Myocyte (in vitro differentiated cells): ENCODE measurements at regions not wholly inside any gene's neighbourhood (a gene's known extent, or its start where the extent isn't known, plus 50 kb on each side); places are given as distances from the start of the nearest gene placed in this dataset.

ENCODE experiments used
- DNase-seq: peaks from one replicate; pipeline ENCODE4 v3.0.0-alpha.2; 2012; ENCODE audit warnings: low read depth

DNA sequence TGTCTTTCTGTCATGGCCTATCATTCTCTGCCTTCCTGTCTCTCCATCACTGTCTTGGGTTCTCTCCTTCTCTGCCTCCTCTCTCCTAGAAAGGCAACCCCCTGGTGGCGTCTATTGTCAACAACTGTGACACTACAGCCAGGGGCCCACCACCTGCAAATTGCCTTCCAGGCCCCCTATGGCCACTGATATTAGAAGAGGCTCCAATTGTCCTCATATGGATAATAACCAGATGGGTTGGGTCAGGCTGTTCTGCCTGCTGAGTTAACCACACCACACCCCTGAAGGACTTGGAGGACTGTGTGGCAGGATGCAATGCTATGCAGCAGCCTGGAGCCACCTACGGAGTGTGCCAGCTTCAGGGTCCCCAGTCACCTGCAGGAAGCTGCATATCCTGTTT, 665.0 kb downstream of the NTRK3 start:
- no peak for DNase-seq

DNA sequence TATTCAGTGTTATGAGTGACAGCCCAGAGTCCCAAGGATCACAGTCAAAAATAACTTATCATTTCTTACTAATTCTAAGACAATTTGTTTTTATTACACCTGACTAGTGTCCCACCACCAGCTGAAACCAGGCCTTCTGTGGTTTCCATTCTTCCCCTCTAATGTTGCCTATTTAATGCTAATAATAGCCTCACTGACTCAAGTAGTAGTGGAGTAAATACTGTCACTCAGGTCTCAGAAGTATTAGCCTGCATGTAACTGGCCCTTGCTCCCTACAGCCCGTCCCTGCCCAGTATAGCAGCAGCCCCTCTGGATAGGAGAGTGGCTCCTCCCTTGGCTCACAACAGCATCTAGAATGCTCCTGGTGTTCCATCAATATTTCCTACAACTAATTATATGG, 665.5 kb downstream of the NTRK3 start:
- peak; percentile 46 for DNase-seq

DNA sequence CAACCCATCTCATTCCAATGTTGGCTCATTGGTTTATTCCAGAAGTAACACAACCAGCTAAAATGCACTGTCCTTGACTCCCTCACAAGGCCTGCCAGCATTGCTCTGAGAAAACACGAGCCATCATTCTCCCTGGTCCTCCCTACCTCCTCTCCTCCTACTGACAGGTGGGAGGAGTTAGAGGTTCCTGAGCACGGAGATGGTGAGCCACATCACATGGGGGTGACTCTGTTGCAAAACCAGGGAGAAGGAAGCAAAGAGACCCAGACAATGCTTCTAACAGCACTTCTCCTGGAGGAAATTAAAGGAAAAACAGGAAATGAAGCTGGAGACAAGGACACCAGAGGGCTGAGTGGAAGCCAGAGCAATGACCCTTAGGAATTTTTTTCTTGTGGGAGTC, 667.4 kb downstream of the NTRK3 start:
- no peak for DNase-seq

DNA sequence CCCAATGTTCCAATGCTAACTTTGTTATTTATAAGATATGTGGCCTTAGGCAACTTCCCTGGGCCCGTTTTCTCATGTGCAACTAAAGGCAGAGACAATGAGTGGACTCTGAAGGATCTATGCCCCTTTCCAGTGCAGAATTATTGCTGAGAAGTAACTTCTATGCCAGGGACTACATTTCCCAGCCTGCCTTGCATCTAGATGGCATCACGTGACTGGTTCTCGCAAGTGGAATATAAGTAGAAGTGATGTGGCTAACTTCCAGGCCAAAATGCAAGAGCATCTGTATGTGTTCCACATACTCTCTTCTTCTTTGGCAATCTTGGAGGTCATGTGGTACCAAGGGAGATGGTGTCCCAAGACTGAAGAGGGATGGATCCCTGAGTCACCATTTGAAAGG, 674.4 kb downstream of the NTRK3 start:
- no peak for DNase-seq

DNA sequence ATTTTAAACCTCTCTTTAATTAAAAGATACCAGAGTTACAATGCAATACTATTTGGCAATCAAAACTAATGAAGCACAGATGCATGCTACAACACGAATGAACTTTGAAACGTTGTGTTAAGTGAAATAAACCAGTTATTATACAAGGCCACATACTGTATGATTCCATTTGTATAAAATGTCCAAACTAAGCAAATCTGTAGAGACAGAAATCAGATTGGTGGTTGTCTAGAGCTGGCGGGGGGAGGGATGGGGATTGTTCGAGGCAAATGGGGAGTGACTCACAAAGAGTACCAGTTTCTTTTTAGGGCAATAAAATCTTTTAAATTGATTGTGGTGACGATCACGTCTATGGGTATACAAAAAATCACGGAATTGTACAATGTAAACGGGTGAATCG, 677.0 kb downstream of the NTRK3 start:
- no peak for DNase-seq

DNA sequence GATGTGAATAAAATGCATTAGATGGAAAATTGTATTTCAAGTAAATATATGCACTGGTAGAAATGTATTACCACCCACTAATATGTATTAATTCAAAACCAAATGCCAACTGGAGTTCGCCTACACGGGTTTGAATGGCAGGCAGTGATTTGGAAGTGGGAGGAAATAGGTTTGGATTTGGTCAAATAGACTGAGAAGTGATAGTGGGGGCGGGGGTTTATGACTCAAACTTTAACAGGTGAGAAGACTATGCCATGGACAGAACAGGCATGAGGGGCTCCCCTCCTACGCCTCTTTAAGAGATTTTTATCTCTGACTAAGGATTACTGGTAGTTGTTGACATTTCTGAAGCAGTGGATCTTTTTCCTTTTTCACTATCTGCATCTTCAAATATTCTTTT, 677.8 kb downstream of the NTRK3 start:
- no peak for DNase-seq

DNA sequence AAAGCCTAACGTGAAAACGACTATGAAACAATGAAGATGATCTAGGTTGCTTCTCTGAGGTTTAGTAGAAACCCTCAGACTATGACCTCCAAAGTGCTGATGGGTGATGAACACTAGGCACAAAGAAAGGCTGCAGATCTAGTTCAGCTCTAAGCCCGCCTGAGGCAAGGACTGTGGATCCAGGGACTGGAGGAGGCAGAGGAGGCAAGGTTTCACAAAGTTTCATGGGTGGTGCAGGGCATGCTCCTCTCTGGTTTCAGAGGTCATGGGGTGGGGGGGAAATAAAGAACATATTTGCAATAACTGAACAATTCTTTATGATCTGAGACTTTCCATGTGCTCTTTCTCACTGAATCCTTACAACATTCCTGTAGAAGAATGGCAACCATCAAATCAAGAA, 679.2 kb downstream of the NTRK3 start:
- DNase-seq, result no peak

DNA sequence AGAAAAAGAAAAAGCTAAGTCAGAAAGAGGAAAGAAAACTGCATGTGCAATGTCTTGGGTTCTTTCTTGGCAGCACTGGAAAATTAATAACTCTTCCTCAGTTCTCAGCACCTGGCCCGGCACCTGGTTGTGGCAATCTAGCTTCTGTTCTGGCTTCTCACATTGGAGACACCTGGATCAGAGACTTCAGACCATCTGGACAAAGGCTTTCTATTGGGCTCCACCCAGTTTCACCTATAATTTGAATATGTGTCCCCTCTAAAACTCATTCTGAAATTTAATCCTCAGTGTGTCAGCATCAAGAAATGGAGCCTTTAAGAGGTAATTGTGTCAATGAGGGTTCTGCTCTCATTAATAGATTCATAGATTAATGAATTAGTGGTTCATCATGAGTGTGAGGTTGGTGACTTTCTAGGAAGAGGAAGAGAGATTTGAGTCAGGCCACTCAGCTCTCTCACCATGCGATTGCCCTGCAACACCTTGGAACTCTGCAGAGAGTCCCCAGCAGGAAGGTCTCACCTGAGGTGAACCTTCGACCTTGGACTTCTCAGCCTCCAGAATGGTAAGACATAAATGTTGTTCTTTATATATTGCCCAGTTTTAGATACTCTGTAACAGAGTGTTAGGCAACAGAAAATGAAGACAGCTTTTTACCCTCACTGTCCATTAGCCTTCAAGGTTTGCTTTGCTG, 679.9 kb downstream of the NTRK3 start:
- no peak for DNase-seq

DNA sequence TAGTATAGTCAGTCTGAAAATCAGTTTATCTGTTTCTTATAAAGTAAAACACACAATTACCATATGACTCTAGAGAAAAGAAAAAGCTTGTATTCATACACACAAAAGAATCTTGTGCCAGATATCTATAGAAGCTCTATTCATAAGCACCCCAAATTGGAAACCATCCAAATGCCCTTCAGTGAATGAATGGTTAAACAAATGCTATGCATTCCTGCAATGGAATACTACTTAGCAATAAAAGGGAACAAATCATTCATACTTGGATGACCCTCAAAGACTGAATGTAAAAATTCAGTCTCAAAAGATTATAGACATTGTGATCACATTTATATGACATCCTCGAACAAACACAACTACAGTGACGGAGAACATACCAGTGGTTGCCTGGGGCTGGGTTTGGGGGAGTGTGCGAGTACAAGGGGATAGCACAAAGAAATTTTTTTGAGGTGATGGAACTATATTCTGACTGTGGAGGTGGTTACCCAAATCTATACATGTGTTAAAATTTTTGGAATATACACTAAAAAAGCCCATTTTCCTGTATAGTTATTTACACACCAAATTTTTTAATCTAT, 680.6 kb downstream of the NTRK3 start:
- DNase-seq, result no peak

DNA sequence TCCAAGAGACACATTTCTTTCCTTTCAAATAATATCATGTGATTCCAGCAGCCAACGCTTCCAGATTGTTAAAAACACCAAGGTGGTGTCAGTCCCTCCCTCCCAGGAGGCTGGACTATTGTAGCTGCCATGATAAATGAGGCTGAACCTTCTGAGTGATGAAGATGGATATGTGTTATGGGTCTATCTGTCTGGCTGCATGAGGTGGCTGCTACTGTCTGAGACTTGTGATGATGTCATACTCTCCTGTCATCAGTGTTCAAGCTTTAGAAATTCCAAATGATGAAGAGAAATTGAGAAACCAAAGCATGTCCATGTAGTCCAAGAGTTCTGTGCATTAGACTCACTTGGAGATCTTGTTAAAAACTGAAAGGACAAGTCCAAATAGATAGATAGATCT, 683.0 kb downstream of the NTRK3 start:
- DNase-seq, result no peak

DNA sequence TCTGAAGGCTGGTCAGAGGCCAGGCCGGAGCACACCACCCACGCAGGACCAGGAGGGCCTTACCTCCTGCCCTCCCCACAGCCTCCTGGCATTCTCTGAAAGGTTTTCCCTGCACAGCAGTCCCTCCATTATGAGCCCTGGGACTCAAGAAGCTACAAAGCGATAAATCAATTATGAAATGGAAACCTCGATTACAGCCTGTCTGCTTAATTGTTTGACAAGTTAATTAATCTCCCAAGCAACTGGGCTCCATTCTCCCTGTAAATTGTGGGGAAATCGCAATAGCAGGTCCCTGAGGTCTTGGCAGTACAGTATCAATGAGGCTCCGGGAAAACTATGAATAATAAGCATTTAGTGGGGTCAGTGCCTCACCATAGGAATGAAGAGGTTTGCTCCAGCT, 683.5 kb downstream of the NTRK3 start:
- DNase-seq, result no peak

DNA sequence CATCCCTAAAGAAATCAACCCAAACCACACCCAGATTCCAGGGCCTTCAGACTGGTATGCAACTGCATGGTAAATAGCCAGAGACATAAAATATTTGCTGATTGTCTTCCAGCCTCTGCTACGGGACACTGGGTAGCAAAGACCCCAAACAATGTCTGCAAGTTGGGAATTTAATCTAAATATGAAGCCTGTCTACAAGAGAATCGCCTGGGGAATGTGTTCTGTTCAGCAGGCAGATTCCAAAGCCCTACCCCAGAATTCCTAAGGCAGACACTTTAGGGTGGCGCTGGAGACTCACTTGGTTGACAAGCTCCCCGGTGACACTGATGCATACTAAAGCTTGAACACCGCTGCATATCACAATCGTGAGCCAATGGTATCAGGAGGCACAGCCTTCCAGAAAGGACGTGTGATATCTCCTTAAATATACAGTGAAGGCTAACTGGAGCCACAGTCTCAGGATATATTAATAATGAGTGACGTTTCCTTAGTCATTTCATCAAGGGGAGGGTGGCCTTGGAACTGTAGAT, 684.1 kb downstream of the NTRK3 start:
- DNase-seq, result no peak

DNA sequence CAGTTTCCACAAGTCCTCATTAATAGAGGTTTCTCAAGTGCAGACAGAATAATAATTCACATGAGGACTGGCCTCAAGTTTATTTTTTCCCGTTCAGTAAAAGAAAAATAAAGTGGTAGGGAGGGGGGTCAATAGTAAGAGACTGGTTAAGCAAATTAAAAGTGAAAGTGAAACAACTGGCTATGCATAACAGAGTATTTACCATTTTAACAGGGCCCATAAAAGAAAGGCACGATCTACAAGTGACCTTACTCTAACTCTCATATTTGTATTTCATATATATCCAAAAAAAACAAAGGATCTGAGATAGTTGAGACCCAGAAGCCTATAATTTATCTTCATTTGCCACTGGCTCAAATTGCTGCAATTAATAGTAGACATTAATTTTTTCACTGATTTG, 686.3 kb downstream of the NTRK3 start:
- no peak for DNase-seq

DNA sequence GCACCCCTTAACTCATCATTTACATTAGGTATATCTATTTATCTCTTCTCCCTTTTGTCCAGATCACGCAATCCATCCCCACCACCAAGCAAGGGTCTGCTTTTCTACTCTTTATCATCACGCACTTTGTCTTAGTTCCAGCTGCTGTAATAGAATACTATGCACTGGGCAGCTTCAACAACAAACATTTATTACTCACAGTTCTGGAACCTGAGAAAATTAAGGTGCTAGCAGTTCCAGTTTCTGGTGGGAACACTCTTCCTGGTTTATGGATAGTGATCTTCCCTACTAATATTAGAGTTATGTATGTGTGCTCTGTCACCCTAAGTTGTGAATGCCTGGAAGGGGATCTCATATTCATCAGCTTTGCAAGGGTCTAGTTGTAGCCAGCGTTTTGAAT, 687.0 kb downstream of the NTRK3 start:
- DNase-seq, result no peak

DNA sequence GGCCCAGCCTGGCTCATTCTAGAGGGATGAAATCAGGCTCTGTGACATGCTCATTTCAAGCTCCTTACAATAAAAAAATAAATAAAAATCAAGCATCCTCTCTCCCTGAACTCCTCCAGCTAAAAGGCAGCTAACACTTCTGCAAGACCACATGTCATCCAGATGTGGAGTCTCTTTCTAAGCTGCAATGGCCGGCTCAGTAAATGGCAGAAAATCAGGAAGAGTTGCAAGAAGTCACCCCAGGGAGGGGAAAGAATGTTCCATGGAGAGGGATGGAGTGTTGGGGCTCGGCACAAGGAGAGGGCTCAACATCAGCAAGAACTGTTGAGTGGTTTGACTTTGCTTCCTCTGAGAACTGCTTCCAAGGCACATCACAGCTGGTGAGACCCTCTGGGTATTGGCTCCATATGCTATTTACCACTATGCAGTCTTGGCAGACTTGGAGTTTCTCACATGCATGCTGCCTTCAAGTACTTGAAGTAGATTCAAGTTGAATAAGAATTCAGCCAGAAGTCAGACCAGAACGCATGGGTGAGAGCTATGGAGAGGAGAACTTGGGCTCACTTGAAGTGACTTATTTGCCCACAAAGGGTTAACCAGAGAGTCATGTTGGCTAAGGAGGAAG, 689.0 kb downstream of the NTRK3 start:
- no peak for DNase-seq

DNA sequence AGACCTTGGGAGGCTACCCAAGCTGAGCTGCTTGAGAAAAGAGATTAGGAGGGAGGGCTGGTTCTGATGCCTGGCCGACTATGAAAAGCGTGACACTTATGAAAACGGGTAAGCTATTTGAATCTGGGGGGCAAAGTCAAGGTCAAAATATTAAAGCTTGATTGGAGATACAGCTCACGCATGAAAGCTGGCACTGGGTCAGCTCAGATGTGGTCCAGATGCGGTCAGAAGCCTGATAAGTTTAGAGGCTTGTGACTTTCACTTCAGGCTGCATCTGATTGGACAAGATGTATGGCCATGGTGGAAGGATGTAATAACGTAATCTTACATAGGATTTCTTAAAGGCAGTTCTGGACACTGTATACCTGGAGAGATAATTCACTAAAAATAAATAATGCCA, 690.3 kb downstream of the NTRK3 start:
- no peak for DNase-seq

DNA sequence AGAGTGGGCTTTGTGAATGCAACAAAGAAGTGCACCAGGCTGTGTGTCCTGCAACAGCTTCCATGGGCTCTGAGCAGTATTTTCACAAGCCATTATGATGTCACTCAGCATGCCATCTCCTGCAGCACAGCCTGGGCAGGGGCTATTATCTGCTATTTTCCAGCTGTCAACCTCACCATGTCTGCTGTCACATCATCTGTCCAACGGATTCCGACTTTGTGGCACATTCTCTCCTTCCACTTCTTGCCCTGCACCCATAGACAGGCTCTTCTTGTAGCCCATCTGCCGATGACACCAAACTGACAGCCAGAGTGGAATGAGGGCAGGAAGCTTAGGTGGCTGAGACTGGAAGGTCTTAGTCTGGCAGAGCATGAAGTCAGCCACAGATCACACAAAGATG, 691.9 kb downstream of the NTRK3 start:
- no peak for DNase-seq

DNA sequence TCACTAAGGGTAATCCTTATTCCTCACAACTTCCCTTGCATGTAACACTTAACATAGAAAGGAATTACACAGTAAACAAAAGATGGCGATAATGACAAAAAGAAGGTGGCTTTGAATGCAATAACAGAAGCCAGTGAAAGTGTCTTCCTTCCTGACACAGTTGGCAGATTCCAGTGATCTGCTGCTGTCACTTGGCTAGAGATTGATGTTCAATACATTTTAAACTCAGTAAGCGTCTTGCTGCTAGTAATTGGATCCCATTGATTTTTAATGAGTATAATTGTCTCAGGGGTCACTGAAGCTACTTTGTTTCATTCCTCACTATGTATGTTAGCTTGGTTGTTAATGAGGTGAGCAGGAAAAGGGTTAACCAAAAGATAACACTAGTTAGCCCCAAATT, 692.7 kb downstream of the NTRK3 start:
- DNase-seq, result no peak

DNA sequence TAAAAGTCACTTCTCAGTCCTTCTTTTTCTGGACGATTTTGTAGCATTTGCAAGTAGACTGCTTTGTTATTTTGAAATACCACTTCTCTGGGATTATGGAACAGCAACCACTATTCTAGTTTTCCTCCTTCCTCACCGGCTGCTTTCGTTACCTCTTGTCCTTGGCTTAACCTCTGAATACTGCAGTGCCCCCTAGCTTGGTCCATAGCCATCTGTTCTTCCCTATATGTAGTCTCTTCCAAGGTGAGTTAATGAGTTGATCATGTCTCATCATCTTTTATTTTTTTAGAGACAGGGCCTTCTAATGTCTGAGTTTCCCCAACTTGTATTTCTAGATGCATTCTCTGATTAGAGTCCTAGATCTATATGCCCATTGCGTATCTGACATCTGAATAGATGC, 694.3 kb downstream of the NTRK3 start:
- DNase-seq, result no peak

DNA sequence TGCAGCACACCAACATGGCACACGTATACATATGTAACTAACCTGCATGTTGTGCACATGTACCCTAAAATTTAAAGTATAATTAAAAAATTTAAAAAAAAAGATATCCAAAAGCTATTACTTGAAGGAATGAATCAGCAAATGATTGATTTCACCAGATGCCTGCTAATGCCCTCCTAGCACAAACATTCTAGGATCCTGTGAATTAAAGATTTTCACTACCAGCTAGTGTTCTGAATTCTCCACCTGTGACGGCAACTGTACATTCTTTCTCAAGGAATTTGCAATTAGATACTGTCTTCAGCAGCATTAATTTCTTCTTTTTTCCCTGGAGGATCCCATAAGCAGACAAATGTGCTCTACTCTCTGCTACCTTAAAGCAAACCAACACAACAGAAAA, 694.9 kb downstream of the NTRK3 start:
- peak; percentile 16 for DNase-seq

DNA sequence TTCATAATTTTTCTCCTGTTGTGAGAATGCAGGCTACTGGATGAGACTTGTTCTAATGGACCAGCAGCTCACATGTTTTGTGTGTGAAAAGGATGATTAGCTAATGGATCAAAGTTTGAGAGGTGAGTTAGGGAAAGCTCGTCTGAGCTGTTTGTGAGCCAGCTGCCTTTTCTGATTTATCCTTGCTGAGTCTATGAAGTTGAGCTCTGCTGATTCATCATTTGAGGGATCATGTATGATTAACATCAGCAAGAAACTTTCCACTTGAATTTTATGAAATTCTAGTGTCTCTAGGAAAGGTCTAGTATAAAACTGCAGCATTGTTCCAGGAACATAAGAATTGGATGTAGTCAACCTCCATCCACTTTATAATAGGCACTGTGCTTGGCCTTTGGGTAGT, 698.7 kb downstream of the NTRK3 start:
- DNase-seq, result peak; percentile 8

DNA sequence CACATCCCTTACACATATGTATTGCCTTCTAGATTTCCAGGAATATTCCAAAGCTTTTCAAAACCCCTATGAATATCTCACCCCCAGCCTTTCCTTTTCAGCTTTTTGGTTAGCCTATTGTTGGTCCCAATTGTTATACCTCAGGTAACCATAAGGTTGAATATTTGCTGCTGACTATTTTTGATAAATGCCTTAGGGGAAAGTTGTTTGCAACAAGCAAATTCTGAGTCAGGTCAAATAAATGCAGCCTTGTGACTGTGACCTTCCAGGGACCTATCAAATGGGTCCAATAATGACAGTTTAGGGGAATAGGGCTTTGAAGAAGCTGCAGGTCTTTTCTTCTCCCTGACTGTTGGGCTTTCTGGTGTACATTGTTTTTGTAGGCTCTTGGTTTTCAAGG, 699.7 kb downstream of the NTRK3 start:
- DNase-seq, result no peak

DNA sequence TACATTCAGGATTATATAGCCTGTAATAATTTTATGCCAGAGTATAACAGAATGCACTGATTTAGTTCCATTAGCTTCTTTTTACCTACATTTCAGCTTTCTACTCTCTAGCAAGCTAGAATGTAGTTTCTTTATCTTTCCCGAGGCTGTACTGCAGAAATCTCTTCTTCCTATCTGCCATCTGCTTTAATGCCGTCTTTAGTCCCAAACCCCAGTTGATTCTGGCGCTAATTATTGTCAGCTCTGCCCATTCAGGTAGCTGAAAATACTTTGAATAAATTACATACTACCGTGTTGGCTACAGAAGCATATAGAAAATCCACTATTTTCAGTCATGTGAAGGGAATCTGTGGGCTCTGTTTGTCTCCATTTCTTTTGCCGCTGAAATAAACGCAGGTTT, 706.7 kb downstream of the NTRK3 start:
- DNase-seq, result no peak
